ENCODE measurements at regions not wholly inside any gene's neighbourhood (a gene's known extent, or its start where the extent isn't known, plus 50 kb on each side); places are given as distances from the start of the nearest gene placed in this dataset.
"Not testable (repeated sequence)": the region's sequence is repeated elsewhere in the genome, so short reads cannot be mapped to it uniquely, and the experiment has no call there.

DNA sequence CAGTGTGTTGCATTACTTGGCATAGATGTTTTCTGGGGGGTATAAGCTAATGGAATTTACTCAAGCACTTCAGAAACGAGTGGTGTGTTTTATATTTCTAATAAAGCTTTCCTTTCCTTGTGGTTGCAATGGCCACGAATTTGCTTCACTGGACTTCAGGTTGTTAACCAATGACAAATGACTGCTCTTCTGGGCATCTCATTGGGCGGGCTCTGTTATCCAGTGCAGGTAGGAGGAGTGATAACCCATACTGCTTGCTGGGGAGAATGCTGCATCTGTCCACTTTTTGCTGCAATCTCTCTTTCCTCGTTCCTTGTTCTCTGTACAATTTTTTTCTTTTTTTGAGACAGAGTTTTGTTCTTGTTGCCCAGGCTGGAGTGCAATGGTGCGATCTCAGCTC lies 80.0 kb upstream of the RPH3A start:
- BruUV-seq (replicated peaks) = no TSS peak
- Histone ChIP-seq H3K79me1 (ENCODE audit: low read depth in 1 of 2, low read length in 2 of 2) (no peaks in the 10 kb centered on the region), H3K9ac (ENCODE audit: low read depth, low read length) (no peak overlapping the region), H3K4me2 (ENCODE audit: low read depth, low read length) (no peak overlapping the region), H3K4me1 (ENCODE audit: control insufficient read depth, insufficient read depth, low read length) (no peaks in the 10 kb centered on the region), H3K56ac (ENCODE audit: extremely low read depth, insufficient read depth, low read length) (no peak overlapping the region), H2AK9ac (replicated peaks; ENCODE audit: low read depth, low read length, poor library complexity) (no peak overlapping the region), H3K4ac (ENCODE audit: low read depth, low read length) (no peak overlapping the region), H3K27me3 (ENCODE audit: control insufficient read depth, insufficient read depth, low read length) (no peaks in the 10 kb centered on the region), H2BK15ac (ENCODE audit: low read depth, low read length) (no peak overlapping the region), H3K36me3 (ENCODE audit: control insufficient read depth, insufficient read depth, low read length) (no peaks in the 10 kb centered on the region), H4K8ac (ENCODE audit: low read depth in 2 of 2, low read length in 2 of 2) (no peak overlapping the region), H2AFZ (replicated peaks; ENCODE audit: low read length, poor library complexity) (no peak overlapping the region), H4K5ac (ENCODE audit: low read depth, low read length) (no peak overlapping the region), H4K20me1 (ENCODE audit: insufficient read depth, low read length) (no peaks in the 10 kb centered on the region), H3K9me3 (ENCODE audit: control insufficient read depth, insufficient read depth, low read length) (no peaks in the 10 kb centered on the region), H3K9me1 (ENCODE audit: insufficient read depth, low read length) (no peaks in the 10 kb centered on the region), H2BK5ac (ENCODE audit: low read depth, low read length, poor library complexity, severe bottlenecking) (no peak overlapping the region), H4K91ac (ENCODE audit: insufficient read depth, low read depth, low read length) (no peak overlapping the region), H2BK20ac (ENCODE audit: low read depth, low read length) (no peak overlapping the region), H3K4me3 (ENCODE audit: insufficient read depth, low read depth, low read length) (no peak overlapping the region), H2AK5ac (ENCODE audit: low read depth, low read length) (no peak overlapping the region), H3K18ac (ENCODE audit: low read depth, low read length) (no peak overlapping the region), H3K14ac (replicated peaks; ENCODE audit: low read depth, low read length) (no peak overlapping the region), H2BK120ac (ENCODE audit: low read depth, low read length) (no peak overlapping the region), H3K23ac (ENCODE audit: low read depth, low read length) (no peak overlapping the region), H3K27ac (ENCODE audit: insufficient read depth, low read length) (no peak overlapping the region)
- intact Hi-C loops (cut with micrococcal nuclease) (no loop called here), in situ Hi-C loops (cut with MboI; ENCODE audit: low sequenced_read_pairs) (no loop called here), dilution Hi-C loops (cut with HindIII; ENCODE audit: low sequenced_read_pairs, unreplicated experiment) (no loop called here)
- ATAC-seq (ENCODE audit: low read depth) (no peak), DNase-seq (no peak)
- TF ChIP-seq NFE2L2 (IDR thresholded peaks at IDR 0.05; ENCODE audit: low read depth, low read length) (no peak), MAZ (IDR thresholded peaks at IDR 0.05; ENCODE audit: borderline replicate concordance, low read depth, low read length) (no peak), CHD1 (IDR thresholded peaks at IDR 0.05; ENCODE audit: low read depth, low read length) (no peak), RAD21 (IDR thresholded peaks at IDR 0.05; ENCODE audit: low read length) (no peak), POLR2A (IDR thresholded peaks at IDR 0.05; ENCODE audit: low read depth, low read length) (no peak)
- TF ChIP-seq, protein P1, sequence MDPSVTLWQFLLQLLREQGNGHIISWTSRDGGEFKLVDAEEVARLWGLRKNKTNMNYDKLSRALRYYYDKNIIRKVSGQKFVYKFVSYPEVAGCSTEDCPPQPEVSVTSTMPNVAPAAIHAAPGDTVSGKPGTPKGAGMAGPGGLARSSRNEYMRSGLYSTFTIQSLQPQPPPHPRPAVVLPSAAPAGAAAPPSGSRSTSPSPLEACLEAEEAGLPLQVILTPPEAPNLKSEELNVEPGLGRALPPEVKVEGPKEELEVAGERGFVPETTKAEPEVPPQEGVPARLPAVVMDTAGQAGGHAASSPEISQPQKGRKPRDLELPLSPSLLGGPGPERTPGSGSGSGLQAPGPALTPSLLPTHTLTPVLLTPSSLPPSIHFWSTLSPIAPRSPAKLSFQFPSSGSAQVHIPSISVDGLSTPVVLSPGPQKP (IDR thresholded peaks at IDR 0.05; ENCODE audit: borderline replicate concordance, low read depth, low read length) = no peak
- 60% methylated on average over 1 of the region's 5 CpGs; no CpG with 5 or more reads in 1 of the 2 experiments for WGBS, 2 experiments (ENCODE audit: extremely low coverage in 2 of 2, insufficient read length in 1 of 2)
- POLR2A ChIA-PET (ENCODE audit: unreplicated experiment) = no interaction called here
- CTCF ChIA-PET = no interaction called here

DNA sequence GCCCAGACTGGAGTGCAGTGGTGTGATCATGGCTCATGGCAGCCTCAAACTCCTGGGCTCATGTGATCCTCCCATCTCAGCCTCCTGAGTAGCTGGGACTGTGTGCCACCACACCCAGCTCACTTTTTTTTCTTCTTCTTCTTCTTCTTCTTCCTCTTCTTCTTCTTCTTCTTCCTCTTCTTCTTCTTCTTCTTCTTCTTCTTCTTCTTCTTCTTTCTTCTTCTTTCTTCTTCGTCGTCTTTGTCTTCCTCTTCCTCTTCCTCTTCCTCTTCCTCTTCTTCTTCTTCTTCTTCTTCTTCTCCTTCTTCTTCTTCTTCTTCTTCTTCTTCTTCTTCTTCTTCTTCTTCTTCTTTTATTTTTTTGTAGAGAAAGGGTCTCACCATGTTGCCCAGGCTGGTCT lies 78.8 kb upstream of the RPH3A start:
- H3K4me1 ChIP-seq (ENCODE audit: control insufficient read depth, insufficient read depth, low read length); H2AFZ ChIP-seq (replicated peaks; ENCODE audit: low read length, poor library complexity); H3K14ac ChIP-seq (replicated peaks; ENCODE audit: low read depth, low read length); BruUV-seq (replicated peaks); H4K8ac ChIP-seq (ENCODE audit: low read depth in 2 of 2, low read length in 2 of 2); intact Hi-C loops (cut with micrococcal nuclease); H3K18ac ChIP-seq (ENCODE audit: low read depth, low read length); H2BK120ac ChIP-seq (ENCODE audit: low read depth, low read length); H4K91ac ChIP-seq (ENCODE audit: insufficient read depth, low read depth, low read length); H2AK5ac ChIP-seq (ENCODE audit: low read depth, low read length); H3K4me3 ChIP-seq (ENCODE audit: insufficient read depth, low read depth, low read length); H3K56ac ChIP-seq (ENCODE audit: extremely low read depth, insufficient read depth, low read length); DNase-seq; H3K9me1 ChIP-seq (ENCODE audit: insufficient read depth, low read length); H2AK9ac ChIP-seq (replicated peaks; ENCODE audit: low read depth, low read length, poor library complexity); H3K79me1 ChIP-seq (ENCODE audit: low read depth in 1 of 2, low read length in 2 of 2); H4K20me1 ChIP-seq (ENCODE audit: insufficient read depth, low read length); H3K9me3 ChIP-seq (ENCODE audit: control insufficient read depth, insufficient read depth, low read length); H3K36me3 ChIP-seq (ENCODE audit: control insufficient read depth, insufficient read depth, low read length); H3K9ac ChIP-seq (ENCODE audit: low read depth, low read length); POLR2A ChIA-PET (ENCODE audit: unreplicated experiment); dilution Hi-C loops (cut with HindIII; ENCODE audit: low sequenced_read_pairs, unreplicated experiment); H2BK20ac ChIP-seq (ENCODE audit: low read depth, low read length); H3K23ac ChIP-seq (ENCODE audit: low read depth, low read length); CTCF ChIA-PET; ATAC-seq (ENCODE audit: low read depth); H3K4me2 ChIP-seq (ENCODE audit: low read depth, low read length); H2BK15ac ChIP-seq (ENCODE audit: low read depth, low read length); H4K5ac ChIP-seq (ENCODE audit: low read depth, low read length); H3K27ac ChIP-seq (ENCODE audit: insufficient read depth, low read length); H3K27me3 ChIP-seq (ENCODE audit: control insufficient read depth, insufficient read depth, low read length); H3K4ac ChIP-seq (ENCODE audit: low read depth, low read length); in situ Hi-C loops (cut with MboI; ENCODE audit: low sequenced_read_pairs); H2BK5ac ChIP-seq (ENCODE audit: low read depth, low read length, poor library complexity, severe bottlenecking): not testable (repeated sequence)
- WGBS, 2 experiments (ENCODE audit: extremely low coverage in 2 of 2, insufficient read length in 1 of 2) = no CpG with 5 or more reads among the region's 2 CpGs
